Limb (tissue), 2 donors: ENCODE measurements at regions not wholly inside any gene's neighbourhood (a gene's known extent, or its start where the extent isn't known, plus 50 kb on each side); places are given as distances from the start of the nearest gene placed in this dataset.
A peak's percentile ranks its signal among the peaks of the same experiment; 100 is the strongest.

Experiments used
- DNase-seq, 2 donors: peaks; one replicate each; pipeline ENCODE4 v3.0.0-alpha.2; 2016; ENCODE audit errors: extremely low spot score in 2 of 2

GRCh38 chr1:30409476-30410152 is 313.8 kb downstream of the MATN1 start:
- no peak for DNase-seq

DNA sequence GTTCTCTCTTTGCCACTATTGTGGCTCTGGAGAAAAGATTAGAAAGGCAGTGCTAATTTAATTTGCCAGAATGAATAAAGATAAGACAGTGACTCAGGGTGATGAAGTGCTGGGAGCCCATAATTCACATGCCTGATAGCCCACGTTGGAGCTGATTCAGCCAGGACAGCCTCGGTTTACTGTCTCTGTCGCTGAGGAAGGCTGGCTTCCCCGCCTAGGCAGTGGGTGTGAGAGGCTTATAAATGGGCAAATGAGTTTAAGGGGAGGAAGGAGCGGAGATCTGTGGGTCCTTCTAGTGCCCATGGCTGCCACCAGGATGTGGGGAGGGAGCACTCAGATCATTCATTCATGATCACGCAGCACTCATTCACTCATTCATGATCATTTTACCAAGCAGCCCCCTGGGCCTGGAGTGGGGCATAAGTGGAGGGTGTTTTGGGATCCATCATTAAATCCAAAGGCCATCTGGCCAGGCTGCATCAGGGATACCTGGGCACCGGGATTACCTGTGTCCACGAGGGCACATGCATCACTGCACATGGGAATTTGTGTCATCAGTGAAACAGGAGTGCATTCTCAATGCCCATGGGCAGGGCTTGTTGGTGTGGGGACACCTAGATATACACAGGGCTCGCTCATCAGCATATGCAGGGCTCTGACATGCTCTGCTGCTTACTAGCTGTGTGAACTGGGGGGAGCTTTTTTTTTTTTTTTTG is 315.4 kb downstream of the MATN1 start:
- peak in 1 of 2 donors; percentile 11 for DNase-seq

DNA sequence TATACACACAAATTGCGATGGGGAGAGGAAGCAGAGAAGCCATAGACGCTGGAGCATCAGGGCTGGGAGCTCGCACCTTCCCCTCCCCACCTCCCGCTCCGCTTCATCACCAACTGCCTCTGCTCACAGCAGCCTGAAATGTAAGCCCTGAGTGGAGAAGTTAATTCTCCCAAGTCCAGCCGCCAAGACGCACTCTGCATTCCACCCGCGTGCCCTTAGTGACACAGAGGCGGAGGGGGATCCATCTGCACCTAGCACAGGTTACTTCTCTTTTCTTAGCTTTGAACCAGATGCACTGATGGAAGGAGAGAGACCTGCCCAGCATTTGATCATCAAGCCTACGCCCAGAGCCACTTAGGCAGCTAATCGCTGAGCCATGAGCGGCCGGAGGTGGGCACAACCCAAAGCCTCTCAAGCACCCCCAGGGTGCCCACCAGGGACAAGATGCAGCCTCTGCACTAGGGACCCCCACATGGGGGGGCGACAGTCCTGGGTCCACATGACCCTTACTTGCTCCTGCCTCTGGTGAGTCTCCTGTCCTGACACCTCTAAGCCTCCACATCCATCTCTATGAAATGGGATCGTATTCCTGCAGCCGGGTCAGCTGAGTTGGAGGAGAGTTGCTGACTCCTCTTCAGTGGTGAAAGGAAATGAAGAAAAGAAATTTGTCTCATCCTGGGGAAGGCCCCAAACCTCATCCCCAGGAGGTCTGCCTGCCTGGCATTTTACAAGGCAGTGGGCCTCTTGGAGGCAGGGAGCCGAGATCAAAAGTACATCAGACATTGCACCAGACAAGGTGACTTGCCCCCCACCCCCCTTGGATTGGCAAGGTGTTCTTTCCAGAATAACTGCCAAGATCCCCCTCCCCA is 316.2 kb downstream of the MATN1 start:
- peak in 1 of 2 donors; percentile 30 for DNase-seq

DNA sequence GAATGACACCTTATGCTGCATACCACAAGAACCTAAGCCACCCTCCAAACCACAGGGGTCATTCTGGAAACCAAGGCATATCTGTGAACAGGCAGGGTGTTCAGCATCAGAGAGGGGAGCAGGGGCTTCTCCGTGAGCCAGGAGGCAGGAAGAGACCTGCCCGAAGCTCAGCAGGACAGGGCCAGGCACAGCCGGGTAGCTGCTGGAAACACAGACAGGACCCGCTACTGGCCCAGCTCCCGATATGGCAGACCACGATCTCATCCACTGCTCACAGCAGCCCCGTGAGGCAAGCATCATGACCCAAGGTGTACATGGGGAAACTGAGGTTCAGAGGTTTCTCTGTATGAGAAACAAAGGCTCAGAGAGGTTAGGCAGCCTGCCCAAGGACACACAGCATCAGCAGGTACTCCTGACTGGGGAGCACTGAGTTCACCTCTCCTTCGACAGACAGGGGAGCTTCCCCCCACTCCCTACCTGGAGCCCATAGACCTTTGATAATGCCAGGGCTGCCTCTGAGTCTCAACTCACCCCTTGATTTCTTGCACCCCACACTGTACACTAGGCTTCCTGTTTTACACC is 317.7 kb downstream of the MATN1 start:
- DNase-seq: peak in 1 of 2 donors; percentile 11

DNA sequence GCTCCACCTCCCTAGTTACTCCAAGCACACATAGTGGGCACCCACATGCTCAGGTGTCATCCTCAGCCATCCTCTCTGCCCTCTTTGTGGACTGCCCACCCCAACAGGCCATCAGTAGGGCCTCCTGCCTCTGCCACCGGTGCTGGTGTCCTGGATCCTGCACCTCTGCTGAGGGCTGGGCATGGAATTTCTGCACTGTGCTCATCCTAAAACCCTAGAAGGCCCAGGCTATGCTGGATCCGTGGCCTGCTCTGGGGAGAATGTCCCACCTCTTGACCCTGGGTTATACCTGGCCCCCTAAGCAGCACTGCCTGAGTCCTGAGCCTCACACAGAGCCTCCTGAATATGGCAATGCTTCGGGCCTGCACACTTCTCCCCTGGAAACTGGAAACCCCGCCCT is 318.3 kb downstream of the MATN1 start:
- peak in 1 of 2 donors; percentile 8 for DNase-seq

- peak in 1 of 2 donors; percentile 6 for DNase-seq
Measured at GRCh38 chr1:30404341-30404740, 319.0 kb downstream of the MATN1 start.

DNA sequence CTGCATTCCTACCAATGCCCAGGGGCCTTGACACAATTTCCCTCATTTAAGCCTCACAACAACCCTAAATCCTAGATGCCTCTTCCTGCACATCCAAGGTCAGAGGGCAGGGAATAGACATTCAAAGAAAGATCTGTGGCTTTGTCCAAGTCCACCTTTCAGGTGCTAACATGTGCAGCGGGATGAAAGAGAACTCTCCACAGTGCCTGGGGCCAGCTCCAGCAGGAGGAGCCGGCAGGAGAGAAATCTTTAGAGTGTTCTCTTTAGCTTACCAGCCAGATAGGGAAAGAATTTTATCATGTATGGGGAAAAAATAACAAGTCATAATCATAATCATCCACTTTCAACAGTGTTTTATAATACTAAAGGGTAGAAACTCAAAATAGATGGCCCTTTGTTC is 319.7 kb downstream of the MATN1 start:
- DNase-seq: no peak

- DNase-seq: no peak
Measured at GRCh38 chr1:30403061-30403645, 320.2 kb downstream of the MATN1 start.

GRCh38 chr1:30402031-30402430 is 321.4 kb downstream of the MATN1 start:
- DNase-seq: no peak

DNA sequence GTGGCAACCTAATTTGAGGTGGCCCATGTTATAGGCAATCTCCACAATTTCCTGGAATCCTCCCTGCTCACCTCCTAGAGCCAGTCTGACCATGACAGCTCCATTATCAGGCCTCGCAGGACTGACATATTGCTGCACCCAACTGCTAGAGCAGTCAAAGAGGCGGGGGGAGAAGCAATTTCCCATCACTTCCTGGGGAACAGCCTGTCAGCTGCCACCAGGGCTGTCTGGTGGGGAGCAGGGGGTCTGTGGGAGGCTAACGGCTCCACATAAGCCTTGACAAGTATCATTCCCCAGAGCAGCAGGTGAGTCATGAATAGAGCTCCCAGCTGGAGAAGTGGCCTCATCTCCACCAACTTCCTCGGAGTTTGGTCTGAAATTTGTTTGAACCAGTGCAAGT is 322.9 kb downstream of the MATN1 start:
- DNase-seq: no peak

- no peak for DNase-seq
Measured at GRCh38 chr1:30399026-30399425, 324.4 kb downstream of the MATN1 start.

DNA sequence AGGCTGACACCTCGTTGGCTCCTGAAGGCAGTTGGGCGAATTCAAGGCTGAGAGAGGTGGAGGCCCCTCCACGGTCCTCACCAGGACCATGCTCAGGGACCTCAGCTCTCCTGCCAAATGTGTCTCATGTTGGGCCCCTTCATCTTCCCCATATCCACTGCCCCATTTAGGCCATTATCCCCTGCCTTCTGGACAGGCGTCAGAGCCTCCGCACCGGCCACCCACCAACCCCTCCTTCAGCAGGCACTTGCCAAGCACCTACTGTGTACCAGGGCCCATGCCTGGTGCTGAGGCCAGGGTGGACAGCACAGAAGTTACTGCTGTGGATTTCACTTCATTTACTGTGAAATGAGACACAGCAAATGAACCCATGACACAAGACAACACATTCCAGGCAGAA is 325.8 kb downstream of the MATN1 start:
- no peak for DNase-seq

DNA sequence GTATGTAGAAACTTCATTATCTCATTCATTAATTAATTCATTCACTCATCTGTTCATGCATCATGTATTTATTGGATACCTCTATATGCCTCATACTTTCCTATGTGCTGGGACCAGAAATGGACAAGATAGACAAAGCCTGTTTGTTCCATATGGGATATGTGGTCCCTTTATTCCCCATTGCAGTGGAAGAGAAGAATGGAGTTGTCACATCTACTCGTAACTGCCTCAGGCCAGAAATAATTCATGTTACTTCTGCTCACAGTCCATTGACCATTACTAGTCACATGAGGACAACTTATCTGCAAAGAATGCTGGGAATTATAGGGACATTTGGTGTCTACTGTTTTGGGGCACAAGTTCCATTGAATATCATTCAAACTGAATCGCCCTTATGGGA is 327.8 kb downstream of the MATN1 start:
- DNase-seq: no peak

GRCh38 chr1:30388386-30388785 is 335.0 kb downstream of the MATN1 start:
- peak in 1 of 2 donors; percentile 1 for DNase-seq

DNA sequence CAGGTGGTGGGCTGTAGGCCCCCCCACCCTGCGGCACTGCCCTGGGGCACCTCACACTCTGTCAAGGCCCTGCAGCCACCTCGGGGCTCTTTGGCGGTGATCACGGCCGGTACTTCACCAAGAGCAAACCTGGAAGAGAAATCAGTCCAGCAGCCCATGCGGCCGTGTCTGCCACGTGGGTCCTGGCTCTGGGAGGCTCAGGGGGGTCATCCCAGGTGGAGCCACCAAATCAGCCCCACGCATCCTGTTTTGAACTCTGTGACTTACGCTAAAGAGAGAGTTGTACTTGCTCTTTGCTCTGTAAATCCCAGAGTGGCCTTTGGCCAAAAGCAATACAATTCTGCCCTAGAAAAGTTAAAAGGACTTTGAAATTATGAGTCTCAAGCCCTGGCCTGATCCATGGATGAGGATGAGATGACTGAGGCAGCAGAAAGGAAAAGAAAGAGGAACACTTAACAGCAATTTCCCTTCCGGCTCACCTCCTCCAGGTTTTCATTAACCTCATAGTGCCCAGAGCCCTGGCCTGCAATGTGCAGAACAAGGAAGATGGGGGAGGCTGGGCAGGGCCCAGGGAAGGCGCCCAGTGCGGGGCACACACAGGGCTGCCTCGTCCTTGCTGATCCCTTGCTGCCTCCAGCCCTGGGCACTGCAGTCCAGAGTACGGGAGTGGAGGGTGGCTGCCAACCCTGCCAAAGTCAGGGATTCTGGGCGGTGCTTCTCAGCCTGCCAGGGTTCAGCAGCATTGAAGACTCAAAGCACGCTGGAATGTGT is 337.0 kb downstream of the MATN1 start:
- peak in 1 of 2 donors; percentile 14 for DNase-seq

- DNase-seq: no peak
Measured at GRCh38 chr1:30385246-30385995, 338.0 kb downstream of the MATN1 start.

DNA sequence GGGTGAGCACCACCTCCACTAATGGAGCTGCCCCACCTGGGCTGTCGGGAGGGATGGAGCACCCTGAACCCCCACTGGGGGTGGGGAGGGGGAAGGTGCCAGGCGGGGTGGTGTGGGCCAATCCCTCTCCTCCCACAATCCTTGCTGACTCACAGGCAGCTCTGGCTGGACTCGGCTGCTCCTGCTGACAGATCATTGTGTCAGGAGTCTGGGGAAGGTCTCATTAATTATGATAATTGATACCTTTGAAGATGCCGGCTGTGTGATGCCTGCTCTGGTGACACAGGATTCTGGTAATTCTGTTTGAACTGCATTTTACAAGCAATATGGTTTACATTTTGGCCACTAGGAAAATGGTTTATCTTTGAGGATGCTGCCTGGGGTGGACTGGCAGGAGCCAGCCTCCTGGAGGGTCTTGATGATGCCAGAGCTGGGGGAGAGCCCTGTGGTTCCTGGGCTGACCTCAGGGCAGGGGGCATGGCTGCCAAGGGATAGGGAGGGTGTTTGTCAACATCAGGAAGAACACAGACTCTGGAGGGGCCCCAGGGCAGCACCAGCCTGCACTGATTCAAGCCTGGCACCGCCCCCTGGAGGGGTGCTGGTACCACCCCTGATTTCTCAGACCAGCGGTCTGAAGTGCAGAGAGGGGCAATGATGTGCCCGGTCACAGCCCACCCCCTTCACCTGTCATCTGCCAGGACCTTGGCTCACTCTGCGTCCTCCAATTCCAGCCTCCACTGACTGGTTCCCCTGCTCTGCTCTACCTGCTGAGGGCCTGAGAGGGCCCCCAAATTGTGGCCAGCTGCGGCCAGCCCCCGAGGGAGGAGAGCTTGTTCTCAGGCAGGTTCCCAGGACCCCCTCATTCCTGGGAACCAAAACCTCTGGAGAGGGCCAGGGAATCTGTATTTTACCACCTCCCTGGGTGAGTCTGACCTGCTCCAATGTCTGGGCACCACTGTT is 338.8 kb downstream of the MATN1 start:
- peak in 1 of 2 donors; percentile 22 for DNase-seq

- DNase-seq: peak in 1 of 2 donors; percentile 14
Measured at GRCh38 chr1:30383221-30383711, 340.1 kb downstream of the MATN1 start.
